ENCODE measurements at regions not wholly inside any gene's neighbourhood (a gene's known extent, or its start where the extent isn't known, plus 50 kb on each side); places are given as distances from the start of the nearest gene placed in this dataset.

DNA sequence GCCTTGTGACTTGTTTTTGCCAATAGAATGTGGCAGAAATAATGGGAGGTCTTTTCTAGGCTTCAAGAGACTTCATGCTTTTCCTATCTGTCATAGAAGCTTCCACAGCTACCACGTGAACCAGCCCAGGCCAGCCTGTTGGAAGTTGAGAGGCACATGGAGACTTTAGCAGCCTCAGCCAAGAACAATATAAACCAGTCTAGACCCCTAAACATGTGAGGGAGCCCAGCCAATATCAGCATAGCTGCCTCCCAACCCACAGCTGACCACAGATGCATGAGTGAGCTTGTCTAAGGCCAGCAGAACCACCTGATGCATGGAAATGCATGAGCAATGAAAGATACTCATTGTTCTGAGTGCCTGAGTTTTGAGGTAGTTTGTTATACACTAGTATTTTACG, 540.7 kb upstream of the BTBD3 start:
- H3K79me2 ChIP-seq (replicated peaks; ENCODE audit: insufficient read depth, low read length), result no peaks in the 10 kb centered on the region
- no peak overlapping the region for H3K27ac ChIP-seq (ENCODE audit: low read length)
- H3K9me3 ChIP-seq (ENCODE audit: low read length), result no peaks in the 10 kb centered on the region
- H3K4me2 ChIP-seq (ENCODE audit: low read length), result no peak overlapping the region
- no peaks in the 10 kb centered on the region for H3K9me2 ChIP-seq (ENCODE audit: insufficient read depth, low read length)
- H4K20me1 ChIP-seq (ENCODE audit: insufficient read depth), result no peaks in the 10 kb centered on the region
- H3F3A ChIP-seq (ENCODE audit: insufficient read depth, low read length, poor library complexity, severe bottlenecking), result no peaks in the 10 kb centered on the region
- H3K4me3 ChIP-seq (ENCODE audit: low read length), result no peak overlapping the region
- no peak overlapping the region for H3K9ac ChIP-seq (ENCODE audit: low read length)
- no peak overlapping the region for H2AFZ ChIP-seq (ENCODE audit: low read depth, low read length)
- H3K36me3 ChIP-seq (ENCODE audit: insufficient read depth, low read length), result no peaks in the 10 kb centered on the region
- TF ChIP-seq, protein P1, sequence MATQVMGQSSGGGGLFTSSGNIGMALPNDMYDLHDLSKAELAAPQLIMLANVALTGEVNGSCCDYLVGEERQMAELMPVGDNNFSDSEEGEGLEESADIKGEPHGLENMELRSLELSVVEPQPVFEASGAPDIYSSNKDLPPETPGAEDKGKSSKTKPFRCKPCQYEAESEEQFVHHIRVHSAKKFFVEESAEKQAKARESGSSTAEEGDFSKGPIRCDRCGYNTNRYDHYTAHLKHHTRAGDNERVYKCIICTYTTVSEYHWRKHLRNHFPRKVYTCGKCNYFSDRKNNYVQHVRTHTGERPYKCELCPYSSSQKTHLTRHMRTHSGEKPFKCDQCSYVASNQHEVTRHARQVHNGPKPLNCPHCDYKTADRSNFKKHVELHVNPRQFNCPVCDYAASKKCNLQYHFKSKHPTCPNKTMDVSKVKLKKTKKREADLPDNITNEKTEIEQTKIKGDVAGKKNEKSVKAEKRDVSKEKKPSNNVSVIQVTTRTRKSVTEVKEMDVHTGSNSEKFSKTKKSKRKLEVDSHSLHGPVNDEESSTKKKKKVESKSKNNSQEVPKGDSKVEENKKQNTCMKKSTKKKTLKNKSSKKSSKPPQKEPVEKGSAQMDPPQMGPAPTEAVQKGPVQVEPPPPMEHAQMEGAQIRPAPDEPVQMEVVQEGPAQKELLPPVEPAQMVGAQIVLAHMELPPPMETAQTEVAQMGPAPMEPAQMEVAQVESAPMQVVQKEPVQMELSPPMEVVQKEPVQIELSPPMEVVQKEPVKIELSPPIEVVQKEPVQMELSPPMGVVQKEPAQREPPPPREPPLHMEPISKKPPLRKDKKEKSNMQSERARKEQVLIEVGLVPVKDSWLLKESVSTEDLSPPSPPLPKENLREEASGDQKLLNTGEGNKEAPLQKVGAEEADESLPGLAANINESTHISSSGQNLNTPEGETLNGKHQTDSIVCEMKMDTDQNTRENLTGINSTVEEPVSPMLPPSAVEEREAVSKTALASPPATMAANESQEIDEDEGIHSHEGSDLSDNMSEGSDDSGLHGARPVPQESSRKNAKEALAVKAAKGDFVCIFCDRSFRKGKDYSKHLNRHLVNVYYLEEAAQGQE (IDR thresholded peaks at IDR 0.05; ENCODE audit: borderline replicate concordance), result no peak
- TF ChIP-seq SMC3 (conservative IDR thresholded peaks at IDR 0.05; ENCODE audit: poor library complexity), result no peak
- no peak for TF ChIP-seq RAD21 (conservative IDR thresholded peaks at IDR 0.05)
- no peak for TF ChIP-seq TAF1 (IDR thresholded peaks at IDR 0.05; ENCODE audit: low read depth)
- TF ChIP-seq, protein P2, sequence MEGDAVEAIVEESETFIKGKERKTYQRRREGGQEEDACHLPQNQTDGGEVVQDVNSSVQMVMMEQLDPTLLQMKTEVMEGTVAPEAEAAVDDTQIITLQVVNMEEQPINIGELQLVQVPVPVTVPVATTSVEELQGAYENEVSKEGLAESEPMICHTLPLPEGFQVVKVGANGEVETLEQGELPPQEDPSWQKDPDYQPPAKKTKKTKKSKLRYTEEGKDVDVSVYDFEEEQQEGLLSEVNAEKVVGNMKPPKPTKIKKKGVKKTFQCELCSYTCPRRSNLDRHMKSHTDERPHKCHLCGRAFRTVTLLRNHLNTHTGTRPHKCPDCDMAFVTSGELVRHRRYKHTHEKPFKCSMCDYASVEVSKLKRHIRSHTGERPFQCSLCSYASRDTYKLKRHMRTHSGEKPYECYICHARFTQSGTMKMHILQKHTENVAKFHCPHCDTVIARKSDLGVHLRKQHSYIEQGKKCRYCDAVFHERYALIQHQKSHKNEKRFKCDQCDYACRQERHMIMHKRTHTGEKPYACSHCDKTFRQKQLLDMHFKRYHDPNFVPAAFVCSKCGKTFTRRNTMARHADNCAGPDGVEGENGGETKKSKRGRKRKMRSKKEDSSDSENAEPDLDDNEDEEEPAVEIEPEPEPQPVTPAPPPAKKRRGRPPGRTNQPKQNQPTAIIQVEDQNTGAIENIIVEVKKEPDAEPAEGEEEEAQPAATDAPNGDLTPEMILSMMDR (IDR thresholded peaks at IDR 0.05; ENCODE audit: poor library complexity, severe bottlenecking), result no peak
- TF ChIP-seq EP300 (conservative IDR thresholded peaks at IDR 0.05; ENCODE audit: poor library complexity, severe bottlenecking), result no peak
- no peak for TF ChIP-seq POLR2AphosphoS5 (IDR thresholded peaks at IDR 0.05)
- no peak for TF ChIP-seq MXI1 (conservative IDR thresholded peaks at IDR 0.05; ENCODE audit: poor library complexity, severe bottlenecking)
- TF ChIP-seq EZH2 (IDR thresholded peaks at IDR 0.05; ENCODE audit: borderline replicate concordance, insufficient read depth, low read length, poor library complexity, severe bottlenecking), result no peak
- H3K27me3 ChIP-seq (ENCODE audit: insufficient read depth, low read depth, low read length), result no peaks in the 10 kb centered on the region

DNA sequence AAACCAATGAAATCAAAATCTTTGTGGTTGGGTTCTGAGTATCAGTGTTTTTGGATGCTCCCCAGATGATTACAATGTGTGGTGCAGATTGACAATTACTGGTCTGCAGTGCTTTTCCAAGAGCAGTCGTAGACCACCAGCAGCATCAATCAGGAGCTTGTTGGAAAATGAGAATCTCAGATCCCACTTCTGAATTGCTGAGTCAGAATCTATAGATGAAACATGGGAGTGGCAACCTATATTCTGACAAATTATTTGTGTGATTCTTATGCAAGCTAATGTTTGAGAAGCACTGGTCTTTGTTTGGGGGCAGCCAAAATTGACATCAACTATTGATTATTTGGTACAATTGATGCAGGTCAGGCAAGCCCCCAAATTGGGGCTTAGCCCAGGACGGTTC, 539.9 kb upstream of the BTBD3 start:
- Histone ChIP-seq H3K9me3 (ENCODE audit: low read length) (no peaks in the 10 kb centered on the region), H3K36me3 (ENCODE audit: insufficient read depth, low read length) (no peaks in the 10 kb centered on the region), H3K27me3 (ENCODE audit: insufficient read depth, low read depth, low read length) (no peaks in the 10 kb centered on the region), H3K4me2 (ENCODE audit: low read length) (no peak overlapping the region), H2AFZ (ENCODE audit: low read depth, low read length) (no peak overlapping the region), H3K79me2 (replicated peaks; ENCODE audit: insufficient read depth, low read length) (no peaks in the 10 kb centered on the region), H3K9me2 (ENCODE audit: insufficient read depth, low read length) (no peaks in the 10 kb centered on the region), H3K27ac (ENCODE audit: low read length) (no peak overlapping the region), H3K9ac (ENCODE audit: low read length) (no peak overlapping the region), H4K20me1 (ENCODE audit: insufficient read depth) (no peaks in the 10 kb centered on the region), H3F3A (ENCODE audit: insufficient read depth, low read length, poor library complexity, severe bottlenecking) (no peaks in the 10 kb centered on the region), H3K4me3 (ENCODE audit: low read length) (no peak overlapping the region)
- TF ChIP-seq, protein P1 (IDR thresholded peaks at IDR 0.05; ENCODE audit: borderline replicate concordance), result no peak
- TF ChIP-seq EP300 (conservative IDR thresholded peaks at IDR 0.05; ENCODE audit: poor library complexity, severe bottlenecking), result no peak
- no peak for TF ChIP-seq EZH2 (IDR thresholded peaks at IDR 0.05; ENCODE audit: borderline replicate concordance, insufficient read depth, low read length, poor library complexity, severe bottlenecking)
- TF ChIP-seq, protein P2 (IDR thresholded peaks at IDR 0.05; ENCODE audit: poor library complexity, severe bottlenecking), result no peak
- TF ChIP-seq MXI1 (conservative IDR thresholded peaks at IDR 0.05; ENCODE audit: poor library complexity, severe bottlenecking), result no peak

Data from neural cell (in vitro differentiated cells).